Pancreas (tissue), 10 donors: ENCODE measurements at regions not wholly inside any gene's neighbourhood (a gene's known extent, or its start where the extent isn't known, plus 50 kb on each side); places are given as distances from the start of the nearest gene placed in this dataset.
"Not testable (repeated sequence)": the region's sequence is repeated elsewhere in the genome, so short reads cannot be mapped to it uniquely, and the experiment has no call there.

Source experiments
- ATAC-seq, 4 donors: fragments of 200-7000 bp; cut with Tn5 transposase; one replicate each; pipeline versions ENCODE4 v1.8.0 to v1.9.1; 2020; ENCODE audit warnings: mild to moderate bottlenecking in 4 of 4, moderate library complexity in 4 of 4
- DNase-seq, 6 donors: peaks; one replicate each; pipeline ENCODE4 v3.0.0-alpha.2; 2020
- FAIRE-seq: peaks from 2 replicates; lab custom pipeline; 2012; peaks lifted over from hg19 to GRCh38; lab: Jason Lieb, UNC
- H3K27ac ChIP-seq, 4 donors: fragments of 200-600 bp; sonication (generic); 1 replicate in 3 of 4; 2 replicates in 1 of 4; pipeline versions ENCODE4 v1.5.0 to v1.8.0; 2020
- H3K27me3 ChIP-seq, 4 donors: fragments of 200-600 bp; one replicate each; pipeline ENCODE4 v1.8.0; 2021
- H3K36me3 ChIP-seq, 3 donors: fragments of 200-600 bp; sonication (generic) in 1 of 3; one replicate each; pipeline versions ENCODE4 v1.5.0 to v1.8.0; 2020 to 2021
- H3K4me1 ChIP-seq, 3 donors: fragments of 200-600 bp; one replicate each; pipeline ENCODE4 v1.8.0; 2021
- H3K4me3 ChIP-seq, 4 donors: fragments of 200-600 bp; sonication (generic) in 2 of 4; one replicate each; pipeline versions ENCODE4 v1.5.0 to v1.8.0; 2020 to 2021
- H3K9me3 ChIP-seq, 4 donors: fragments of 200-600 bp; one replicate each; pipeline ENCODE4 v1.8.0; 2021
- WGBS, 2 donors: extraction: QIAGEN DNeasy Blood & Tissue Kit; methylation state at CpG; one replicate each; pipeline ENCODE4 v1.1.7; 2013; 5-methylcytosine and 5-hydroxymethylcytosine counted together
- intact Hi-C, 3 donors: fragments of 100-400 bp; cut with DNase I; formaldehyde crosslinking; loops; one replicate each; pipeline versions ENCODE4 v1.11.1 to v1.14.2; 2022
- TF ChIP-seq, protein P1 (sequence below), 4 donors: fragments of 200-600 bp; sonication (generic) in 3 of 4; IDR thresholded peaks; one replicate each; pipeline versions ENCODE4 v1.5.0 to v1.8.0; 2021; ENCODE audit warnings: antibody characterized with exemption in 4 of 4
- donor health status: healthy with polysubstance abuse.
- donor health status: DM: no; HTN: no; CAD: no; lungs with moderate emphysema.
- donor health status: DM: no; HTN: no; CAD: no.
- donor health status: control.
- donor health status: control.
- donor health status: Bipolar disorder and iron deficiency.
- donor health status: DM: yes; HTN: yes; CAD: no.
- donor health status: DM: no; HTN: no; CAD: no.
- donor health status: DM: no; HTN: no; CAD: no.
- donor health status: DM: yes; HTN: yes; CAD: no.

DNA sequence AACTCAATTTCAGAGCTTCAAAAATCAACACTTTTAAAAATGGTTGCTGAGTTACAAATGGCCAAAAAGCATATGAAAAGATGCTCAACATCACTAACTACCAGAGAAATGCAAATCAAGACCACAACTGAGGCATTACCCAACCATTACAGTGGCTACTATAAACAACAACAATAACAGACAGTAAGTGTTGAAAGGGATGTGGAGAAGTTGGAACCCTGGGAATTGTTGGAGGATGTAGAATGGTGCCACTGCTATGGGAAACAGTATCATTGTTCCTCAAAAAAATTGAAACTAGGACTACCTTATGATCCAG lies 173.3 kb upstream of the SPRED2 start:
- Histone ChIP-seq H3K27me3 (no peaks in the 10 kb centered on the region), H3K4me3 (no peak overlapping the region), H3K9me3 (no peaks in the 10 kb centered on the region), H3K36me3 (no peaks in the 10 kb centered on the region), H3K27ac (no peak overlapping the region), H3K4me1 (no peaks in the 10 kb centered on the region)
- TF ChIP-seq, protein P1, sequence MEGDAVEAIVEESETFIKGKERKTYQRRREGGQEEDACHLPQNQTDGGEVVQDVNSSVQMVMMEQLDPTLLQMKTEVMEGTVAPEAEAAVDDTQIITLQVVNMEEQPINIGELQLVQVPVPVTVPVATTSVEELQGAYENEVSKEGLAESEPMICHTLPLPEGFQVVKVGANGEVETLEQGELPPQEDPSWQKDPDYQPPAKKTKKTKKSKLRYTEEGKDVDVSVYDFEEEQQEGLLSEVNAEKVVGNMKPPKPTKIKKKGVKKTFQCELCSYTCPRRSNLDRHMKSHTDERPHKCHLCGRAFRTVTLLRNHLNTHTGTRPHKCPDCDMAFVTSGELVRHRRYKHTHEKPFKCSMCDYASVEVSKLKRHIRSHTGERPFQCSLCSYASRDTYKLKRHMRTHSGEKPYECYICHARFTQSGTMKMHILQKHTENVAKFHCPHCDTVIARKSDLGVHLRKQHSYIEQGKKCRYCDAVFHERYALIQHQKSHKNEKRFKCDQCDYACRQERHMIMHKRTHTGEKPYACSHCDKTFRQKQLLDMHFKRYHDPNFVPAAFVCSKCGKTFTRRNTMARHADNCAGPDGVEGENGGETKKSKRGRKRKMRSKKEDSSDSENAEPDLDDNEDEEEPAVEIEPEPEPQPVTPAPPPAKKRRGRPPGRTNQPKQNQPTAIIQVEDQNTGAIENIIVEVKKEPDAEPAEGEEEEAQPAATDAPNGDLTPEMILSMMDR (IDR thresholded peaks at IDR 0.05): no peak
- FAIRE-seq (no peak), ATAC-seq (no peak), DNase-seq (no peak)
- intact Hi-C loops: no loop called here

GRCh38 chr2:65605058-65605742 lies 172.8 kb upstream of the SPRED2 start:
- no peak overlapping the region for H3K4me3 ChIP-seq
- H3K4me1 ChIP-seq: no peaks in the 10 kb centered on the region
- ATAC-seq: no peak
- no peak for FAIRE-seq
- TF ChIP-seq, protein P1 (IDR thresholded peaks at IDR 0.05): no peak
- intact Hi-C loops: no loop called here
- WGBS, 2 donors: 79 to 85% methylated on average over 4 of the region's 4 CpGs
- H3K9me3 ChIP-seq: no peaks in the 10 kb centered on the region
- H3K27me3 ChIP-seq: no peaks in the 10 kb centered on the region
- H3K36me3 ChIP-seq: no peaks in the 10 kb centered on the region
- H3K27ac ChIP-seq: no peak overlapping the region
- no peak for DNase-seq

- ATAC-seq (no peak), DNase-seq (no peak), FAIRE-seq (no peak)
- Histone ChIP-seq H3K27ac (no peak overlapping the region), H3K4me3 (no peak overlapping the region), H3K9me3 (no peaks in the 10 kb centered on the region), H3K4me1 (no peaks in the 10 kb centered on the region), H3K27me3 (no peaks in the 10 kb centered on the region), H3K36me3 (no peaks in the 10 kb centered on the region)
- intact Hi-C loops: no loop called here
- TF ChIP-seq, protein P1 (IDR thresholded peaks at IDR 0.05): no peak
- 84 to 91% methylated on average over 4 of the region's 4 CpGs for WGBS, 2 donors
Observed at GRCh38 chr2:65604246-65604645, 171.8 kb upstream of the SPRED2 start.

- Histone ChIP-seq H3K27me3 (no peaks in the 10 kb centered on the region), H3K36me3 (no peaks in the 10 kb centered on the region), H3K27ac (no peak overlapping the region), H3K4me3 (no peak overlapping the region), H3K9me3 (no peaks in the 10 kb centered on the region), H3K4me1 (no peaks in the 10 kb centered on the region)
- intact Hi-C loops: no loop called here
- ATAC-seq: no peak
- TF ChIP-seq, protein P1 (IDR thresholded peaks at IDR 0.05): no peak
- no peak for FAIRE-seq
- 57 to 70% methylated on average over 4 of the region's 4 CpGs for WGBS, 2 donors
- DNase-seq: no peak
Observed at GRCh38 chr2:65602603-65603235, 170.3 kb upstream of the SPRED2 start.

DNA sequence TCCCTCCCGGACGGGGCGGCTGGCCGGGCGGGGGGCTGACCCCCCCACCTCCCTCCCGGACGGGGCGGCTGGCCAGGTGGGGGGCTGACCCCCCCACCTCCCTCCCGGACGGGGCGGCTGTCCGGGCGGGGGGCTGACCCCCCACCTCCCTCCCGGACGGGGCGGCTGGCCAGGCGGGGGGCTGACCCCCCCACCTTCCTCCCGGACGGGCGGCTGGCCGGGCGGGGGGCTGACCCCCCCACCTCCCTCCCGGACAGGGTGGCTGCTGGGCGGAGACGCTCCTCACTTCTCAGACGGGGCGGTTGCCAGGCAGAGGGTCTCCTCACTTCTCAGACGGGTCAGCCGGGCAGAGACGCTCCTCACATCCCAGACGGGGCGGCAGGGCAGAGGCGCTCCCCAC lies 168.5 kb upstream of the SPRED2 start:
- 81 to 95% methylated on average over 13 to 32 of the region's 33 CpGs for WGBS, 2 donors
- ATAC-seq, H3K27ac ChIP-seq, intact Hi-C loops, H3K27me3 ChIP-seq, H3K9me3 ChIP-seq, H3K36me3 ChIP-seq, FAIRE-seq, H3K4me3 ChIP-seq, H3K4me1 ChIP-seq: not testable (repeated sequence)
- DNase-seq: peak in 1 of 6 donors; percentile 19

DNA sequence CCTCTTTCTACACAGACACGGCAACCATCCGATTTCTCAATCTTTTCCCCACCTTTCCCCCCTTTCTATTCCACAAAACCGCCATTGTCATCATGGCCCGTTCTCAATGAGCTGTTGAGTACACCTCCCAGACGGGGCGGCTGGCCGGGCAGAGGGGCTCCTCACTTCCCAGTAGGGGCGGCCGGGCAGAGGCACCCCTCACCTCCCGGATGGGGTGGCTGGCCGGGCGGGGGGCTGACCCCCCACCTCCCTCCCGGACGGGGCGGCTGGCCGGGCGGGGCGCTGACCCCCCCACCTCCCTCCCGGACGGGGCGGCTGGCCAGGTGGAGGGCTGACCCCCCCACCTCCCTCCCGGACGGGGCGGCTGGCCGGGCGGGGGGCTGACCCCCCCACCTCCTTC lies 168.0 kb upstream of the SPRED2 start:
- 89 to 98% methylated on average over 9 to 19 of the region's 26 CpGs for WGBS, 2 donors
- H3K4me1 ChIP-seq, H3K4me3 ChIP-seq, intact Hi-C loops, H3K27ac ChIP-seq, FAIRE-seq, ATAC-seq, H3K27me3 ChIP-seq, H3K9me3 ChIP-seq, DNase-seq, H3K36me3 ChIP-seq: not testable (repeated sequence)
